RWPE2 (cell line): ENCODE measurements at regions not wholly inside any gene's neighbourhood (a gene's known extent, or its start where the extent isn't known, plus 50 kb on each side); places are given as distances from the start of the nearest gene placed in this dataset.

Source experiments
- ATAC-seq: fragments of 200-7000 bp; cut with Tn5 transposase; 3 replicates; pipeline ENCODE4 v1.9.1; 2021; ENCODE audit warnings: low read depth
- DNase-seq: peaks from one replicate; pipeline ENCODE4 v3.0.0-alpha.2; 2020; ENCODE audit warnings: low spot score
- H3K27ac ChIP-seq: fragments of 450-650 bp; 2 replicates; pipeline ENCODE4 v1.5.1; 2017; ENCODE audit warnings: mild to moderate bottlenecking; ENCODE audit not compliant: poor library complexity, severe bottlenecking
- H3K27me3 ChIP-seq: fragments of 250-450 bp; sonication (Bioruptor Pico); 2 replicates; pipeline ENCODE4 v1.5.1; 2021; ENCODE audit warnings: mild to moderate bottlenecking, moderate library complexity; ENCODE audit not compliant: insufficient read depth, poor library complexity, severe bottlenecking
- H3K36me3 ChIP-seq: fragments of 250-450 bp; sonication (Bioruptor Pico); 2 replicates; pipeline ENCODE4 v1.5.1; 2020; ENCODE audit warnings: low read depth, mild to moderate bottlenecking, moderate library complexity
- H3K4me1 ChIP-seq: fragments of 250-450 bp; sonication (Bioruptor Pico); 2 replicates; pipeline ENCODE4 v1.5.1; 2021; ENCODE audit warnings: mild to moderate bottlenecking, moderate library complexity; ENCODE audit not compliant: insufficient read depth, poor library complexity, severe bottlenecking
- H3K4me3 ChIP-seq: fragments of 250-450 bp; sonication (Bioruptor Pico); 2 replicates; pipeline ENCODE4 v1.5.1; 2021; ENCODE audit warnings: mild to moderate bottlenecking, moderate library complexity; ENCODE audit not compliant: severe bottlenecking
- H3K9me3 ChIP-seq: fragments of 250-450 bp; sonication (Bioruptor Pico); 2 replicates; pipeline ENCODE4 v1.5.1; 2021; ENCODE audit warnings: mild to moderate bottlenecking, moderate library complexity; ENCODE audit not compliant: severe bottlenecking
- CTCF ChIP-seq: fragments of 450-650 bp; IDR thresholded peaks from one replicate; pipeline ENCODE4 v1.5.1; 2017; ENCODE audit warnings: mild to moderate bottlenecking, moderate library complexity; ENCODE audit not compliant: poor library complexity, severe bottlenecking

GRCh38 chr20:50258790-50259483, 68.3 kb downstream of the CEBPB start:
- no peak overlapping the region for H3K4me3 ChIP-seq
- no peaks in the 10 kb centered on the region for H3K4me1 ChIP-seq
- H3K27me3 ChIP-seq: no peaks in the 10 kb centered on the region
- H3K27ac ChIP-seq: no peak overlapping the region
- no peaks in the 10 kb centered on the region for H3K9me3 ChIP-seq
- DNase-seq (peak; percentile 78), ATAC-seq (0 out of 3 replicates have a peak, but pooled peaks have one; percentile 3)
- H3K36me3 ChIP-seq: no peaks in the 10 kb centered on the region
- TF ChIP-seq CTCF: no peak

GRCh38 chr20:50259705-50260478, 69.3 kb downstream of the CEBPB start:
- ATAC-seq: no peak
- peak; percentile 69 for DNase-seq
- H3K4me3 ChIP-seq: no peak overlapping the region
- H3K4me1 ChIP-seq: no peaks in the 10 kb centered on the region
- no peak for TF ChIP-seq CTCF
- H3K27me3 ChIP-seq: no peaks in the 10 kb centered on the region
- no peaks in the 10 kb centered on the region for H3K36me3 ChIP-seq
- no peaks in the 10 kb centered on the region for H3K9me3 ChIP-seq
- H3K27ac ChIP-seq: no peak overlapping the region

- no peaks in the 10 kb centered on the region for H3K9me3 ChIP-seq
- no peaks in the 10 kb centered on the region for H3K27me3 ChIP-seq
- ATAC-seq: 0 out of 3 replicates have a peak, but pooled peaks have one; percentile 6
- no peak for TF ChIP-seq CTCF
- no peaks in the 10 kb centered on the region for H3K4me1 ChIP-seq
- DNase-seq: peak; percentile 79
- H3K4me3 ChIP-seq: no peak overlapping the region
- H3K27ac ChIP-seq: no peak overlapping the region
- no peaks in the 10 kb centered on the region for H3K36me3 ChIP-seq
These were observed 70.0 kb downstream of the CEBPB start for GRCh38 chr20:50260479-50261221.

GRCh38 chr20:50261471-50262212, 71.0 kb downstream of the CEBPB start:
- Histone ChIP-seq H3K4me3 (no peak overlapping the region), H3K27me3 (no peaks in the 10 kb centered on the region), H3K27ac (no peak overlapping the region), H3K36me3 (no peaks in the 10 kb centered on the region), H3K4me1 (no peaks in the 10 kb centered on the region), H3K9me3 (no peaks in the 10 kb centered on the region)
- ATAC-seq (no peak), DNase-seq (no peak)
- no peak for TF ChIP-seq CTCF
